HCT116 (cell line): ENCODE measurements at regions not wholly inside any gene's neighbourhood (a gene's known extent, or its start where the extent isn't known, plus 50 kb on each side); places are given as distances from the start of the nearest gene placed in this dataset.

Source experiments
- ATAC-seq: fragments of 200-7000 bp; cut with Tn5 transposase; 2 replicates; pipeline ENCODE4 v1.9.1; 2020; ENCODE audit warnings: mild to moderate bottlenecking, moderate library complexity
- BruUV-seq: library from RNA; stranded (reverse); fragments of 400-500 nt; replicated peaks from 2 replicates; lab custom pipeline; 2021; lab: Mats Ljungman, UMichigan
- CTCF ChIA-PET: fragments of 300-600 bp; sonication (Branson Sonifier 250); formaldehyde crosslinking; loops from one replicate; lab custom pipeline; 2021; ENCODE audit warnings: antibody characterized with exemption; lab: Charles Lee
- POLR2A ChIA-PET: fragments of 300-600, 350-600 bp; sonication (Branson Sonifier 250); formaldehyde crosslinking; loops from one replicate; lab custom pipeline; 2021; ENCODE audit warnings: antibody characterized with exemption; lab: Charles Lee
- RAD21 ChIA-PET, 2 experiments: fragments of 300-600 bp; sonication (Branson Sonifier 250); formaldehyde crosslinking; loops; one replicate each; lab custom pipeline; 2023; ENCODE audit warnings: low total read pairs in 2 of 2; ENCODE audit not compliant: uncharacterized antibody in 2 of 2, unreplicated experiment in 2 of 2, low non-redundant PET in 1 of 2; lab: Charles Lee
- DNase-seq: peaks from one replicate; pipeline ENCODE4 v3.0.0-alpha.2; 2010; ENCODE audit warnings: low read depth, low spot score
- H2AFZ ChIP-seq: fragments of 200-600 bp; shearing (Covaris generic), sonication (generic); 2 replicates; pipeline ENCODE4 v1.6.1; 2017; ENCODE audit warnings: low read depth, mixed run types, mixed read lengths, antibody characterized with exemption, low read length; ENCODE audit not compliant: poor library complexity, severe bottlenecking
- H3K27ac ChIP-seq: 2 replicates; pipeline ENCODE4 v1.5.1; 2012; ENCODE audit warnings: low read depth, low read length
- H3K27me3 ChIP-seq: fragments of 200-600 bp; sonication (generic); 2 replicates; pipeline ENCODE4 v1.6.1; 2016; ENCODE audit warnings: mixed run types, low read length, mixed read lengths; ENCODE audit not compliant: insufficient read depth
- H3K36me3 ChIP-seq, 2 experiments: fragments of 200-500 bp in 1 of 2; fragments of 200-600 bp in 1 of 2; sonication (Bioruptor generic) in 1 of 2; sonication (generic) in 1 of 2; 2 replicates each; pipeline versions ENCODE4 v1.5.1 to v1.6.1; 2014 to 2016; ENCODE audit warnings: low read length in 2 of 2, inconsistent platforms in 1 of 2, mixed read lengths in 1 of 2, mixed run types in 1 of 2; ENCODE audit not compliant: insufficient read depth in 2 of 2, control insufficient read depth in 1 of 2
- H3K4me1 ChIP-seq, 2 experiments: fragments of 200-600 bp in 1 of 2; sonication (generic) in 1 of 2; 2 replicates each; pipeline versions ENCODE4 v1.5.1 to v1.6.1; 2012 to 2017; ENCODE audit warnings: low read length in 2 of 2, inconsistent platforms in 1 of 2, mild to moderate bottlenecking in 1 of 2, mixed read lengths in 1 of 2, mixed run types in 1 of 2, moderate library complexity in 1 of 2; ENCODE audit not compliant: insufficient read depth in 2 of 2, control insufficient read depth in 1 of 2
- H3K4me2 ChIP-seq: fragments of 200-600 bp; sonication (generic); 2 replicates; pipeline ENCODE4 v1.6.1; 2017; ENCODE audit warnings: mixed run types, low read length, mixed read lengths
- H3K4me3 ChIP-seq, 2 experiments: fragments of 200-600 bp in 1 of 2; sonication (generic) in 1 of 2; replicated peaks in 1 of 2; 2 replicates each; pipeline ENCODE4 v1.5.1; 2011 to 2016; ENCODE audit warnings: low read length in 2 of 2, control low read depth in 1 of 2, low read depth in 1 of 2, mild to moderate bottlenecking in 1 of 2, mixed read lengths in 1 of 2, mixed run types in 1 of 2
- H3K79me2 ChIP-seq: fragments of 200-600 bp; sonication (generic); 2 replicates; pipeline ENCODE4 v1.6.1; 2017; ENCODE audit warnings: mild to moderate bottlenecking, mixed run types, low read length, moderate library complexity, mixed read lengths; ENCODE audit not compliant: insufficient read depth
- H3K9ac ChIP-seq: fragments of 200-600 bp; sonication (generic); 2 replicates; pipeline ENCODE4 v1.6.1; 2016; ENCODE audit warnings: low read length, mixed read lengths
- H3K9me2 ChIP-seq: fragments of 200-600 bp; sonication (generic), shearing (Covaris generic); 2 replicates; pipeline ENCODE4 v1.6.1; 2017; ENCODE audit warnings: mixed run types, mild to moderate bottlenecking, moderate library complexity; ENCODE audit not compliant: insufficient read depth
- H3K9me3 ChIP-seq, 2 experiments: fragments of 200-500 bp in 1 of 2; fragments of 200-600 bp in 1 of 2; sonication (Bioruptor generic) in 1 of 2; sonication (generic) in 1 of 2; 2 replicates each; pipeline ENCODE4 v1.6.1; 2014 to 2017; ENCODE audit warnings: low read length in 2 of 2, mixed read lengths in 2 of 2, inconsistent platforms in 1 of 2, low read depth in 1 of 2, mild to moderate bottlenecking in 1 of 2, mixed run types in 1 of 2, moderate library complexity in 1 of 2; ENCODE audit not compliant: control insufficient read depth in 1 of 2, insufficient read depth in 1 of 2
- H4K20me1 ChIP-seq: fragments of 200-600 bp; sonication (generic), shearing (Covaris generic); 2 replicates; pipeline ENCODE4 v1.6.1; 2017; ENCODE audit warnings: mixed run types, mild to moderate bottlenecking, moderate library complexity; ENCODE audit not compliant: insufficient read depth
- CEBPB ChIP-seq: IDR thresholded peaks from 2 replicates; pipeline ENCODE4 v1.6.1; 2012; ENCODE audit warnings: low read depth
- CTCF ChIP-seq, 3 experiments: fragments of 200-600 bp in 1 of 3; sonication (generic) in 1 of 3; IDR thresholded peaks in 2 of 3; conservative IDR thresholded peaks in 1 of 3; 2 replicates each; pipeline ENCODE4 v1.5.1; 2012 to 2017; ENCODE audit warnings: low read depth in 2 of 3, low read length in 2 of 3, antibody characterized with exemption in 1 of 3, borderline replicate concordance in 1 of 3, control low read depth in 1 of 3, mild to moderate bottlenecking in 1 of 3, mixed read lengths in 1 of 3, mixed run types in 1 of 3, moderate library complexity in 1 of 3; ENCODE audit not compliant: insufficient read depth in 1 of 3
- ELF1 ChIP-seq: IDR thresholded peaks from 2 replicates; pipeline ENCODE4 v1.6.1; 2012; ENCODE audit warnings: low read depth, borderline replicate concordance
- EZH2 ChIP-seq: fragments of 200-600 bp; sonication (generic); IDR thresholded peaks from 2 replicates; pipeline ENCODE4 v1.6.1; 2017; ENCODE audit warnings: antibody characterized with exemption, mixed run types
- EZH2phosphoT487 ChIP-seq: fragments of 200-600 bp; IDR thresholded peaks from 2 replicates; pipeline ENCODE4 v1.6.1; 2018; ENCODE audit warnings: antibody characterized with exemption, borderline replicate concordance
- MAX ChIP-seq: IDR thresholded peaks from 2 replicates; pipeline ENCODE4 v1.6.1; 2012
- ZFX ChIP-seq: fragments of 450-650 bp; IDR thresholded peaks from 2 replicates; pipeline ENCODE4 v1.6.1; 2017
- intact Hi-C: fragments of 100-400 bp; cut with micrococcal nuclease; formaldehyde crosslinking; loops from 2 replicates; pipeline ENCODE4 v1.10.0; 2022
- TF ChIP-seq, protein P1 (sequence below): IDR thresholded peaks from 2 replicates; pipeline ENCODE4 v1.6.1; 2012

DNA sequence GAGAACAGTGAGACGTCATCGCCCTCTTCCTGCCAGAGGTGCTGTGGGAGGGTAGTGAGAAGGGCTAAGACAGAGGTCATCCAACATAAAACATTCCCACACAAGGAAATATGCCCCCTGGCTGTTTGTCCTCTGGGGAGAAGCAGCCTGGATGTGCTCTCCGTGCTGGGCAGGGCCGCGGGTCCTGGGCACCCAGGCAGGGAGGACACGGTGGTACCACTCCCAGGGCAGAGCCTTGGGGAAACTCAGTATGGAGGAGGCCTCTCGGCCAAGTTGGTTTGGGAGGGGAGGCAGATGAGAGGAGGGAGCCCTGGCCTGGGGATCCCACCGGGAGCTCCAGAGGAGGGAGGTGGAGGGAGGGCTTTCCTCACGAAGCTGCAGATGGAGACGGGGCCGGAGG, 129.4 kb downstream of the GLRX3 start:
- POLR2A ChIA-PET, result no interaction called here
- TF ChIP-seq, protein P1, sequence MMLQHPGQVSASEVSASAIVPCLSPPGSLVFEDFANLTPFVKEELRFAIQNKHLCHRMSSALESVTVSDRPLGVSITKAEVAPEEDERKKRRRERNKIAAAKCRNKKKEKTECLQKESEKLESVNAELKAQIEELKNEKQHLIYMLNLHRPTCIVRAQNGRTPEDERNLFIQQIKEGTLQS, result no peak
- TF ChIP-seq MAX (no peak), ZFX (no peak), EZH2phosphoT487 (no peak), EZH2 (no peak), ELF1 (no peak), CEBPB (no peak), CTCF (IDR thresholded peaks at IDR 0.05 in 2 of 3, conservative IDR thresholded peaks at IDR 0.05 in 1 of 3; ENCODE audit: borderline replicate concordance in 1 of 3, insufficient read depth in 1 of 3, low read depth in 2 of 3, low read length in 2 of 3) (no peak)
- TF ChIP-seq, all 23 proteins: peak for 0
- Histone ChIP-seq H3K9me2 (no peaks in the 10 kb centered on the region), H3K4me3 (no peak overlapping the region), H3K36me3 (no peaks in the 10 kb centered on the region), H3K27me3 (no peaks in the 10 kb centered on the region), H4K20me1 (no peaks in the 10 kb centered on the region), H3K4me1 (no peaks in the 10 kb centered on the region), H3K9me3 (no peaks in the 10 kb centered on the region), H3K79me2 (no peaks in the 10 kb centered on the region), H3K27ac (no peak overlapping the region), H3K9ac (no peak overlapping the region), H3K4me2 (no peak overlapping the region), H2AFZ (no peak overlapping the region)
- RAD21 ChIA-PET, result no interaction called here
- no TSS peak for BruUV-seq
- intact Hi-C loops, result no loop called here
- CTCF ChIA-PET, result no interaction called here
- DNase-seq (no peak), ATAC-seq (no peak)
